ENCODE measurements at regions not wholly inside any gene's neighbourhood (a gene's known extent, or its start where the extent isn't known, plus 50 kb on each side); places are given as distances from the start of the nearest gene placed in this dataset.

DNA sequence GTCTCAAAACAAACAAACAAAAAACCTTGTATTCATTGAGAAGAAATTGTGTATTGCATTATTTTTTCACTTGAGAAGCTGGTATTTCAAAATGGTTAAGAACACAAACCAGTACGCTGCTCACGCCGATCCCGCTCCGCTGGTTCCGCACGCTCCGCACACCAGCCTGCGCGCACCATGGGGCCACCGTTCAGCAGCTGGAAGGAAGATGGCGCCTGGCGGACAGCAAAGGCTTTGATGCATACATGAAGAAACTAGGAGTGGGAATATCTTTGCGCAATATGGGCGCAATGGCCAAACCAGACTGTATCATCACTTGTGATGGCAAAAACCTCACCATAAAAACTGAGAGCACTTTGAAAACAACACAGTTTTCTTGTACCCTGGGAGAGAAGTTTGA is 75.7 kb downstream of the RBM43 start:
- DNase-seq, result no peak
- intact Hi-C loops (cut with DNase I), result no loop called here
- WGBS, 3 donors, result 94 to 98% (median 95%) methylated on average over 15 of the region's 15 CpGs

DNA sequence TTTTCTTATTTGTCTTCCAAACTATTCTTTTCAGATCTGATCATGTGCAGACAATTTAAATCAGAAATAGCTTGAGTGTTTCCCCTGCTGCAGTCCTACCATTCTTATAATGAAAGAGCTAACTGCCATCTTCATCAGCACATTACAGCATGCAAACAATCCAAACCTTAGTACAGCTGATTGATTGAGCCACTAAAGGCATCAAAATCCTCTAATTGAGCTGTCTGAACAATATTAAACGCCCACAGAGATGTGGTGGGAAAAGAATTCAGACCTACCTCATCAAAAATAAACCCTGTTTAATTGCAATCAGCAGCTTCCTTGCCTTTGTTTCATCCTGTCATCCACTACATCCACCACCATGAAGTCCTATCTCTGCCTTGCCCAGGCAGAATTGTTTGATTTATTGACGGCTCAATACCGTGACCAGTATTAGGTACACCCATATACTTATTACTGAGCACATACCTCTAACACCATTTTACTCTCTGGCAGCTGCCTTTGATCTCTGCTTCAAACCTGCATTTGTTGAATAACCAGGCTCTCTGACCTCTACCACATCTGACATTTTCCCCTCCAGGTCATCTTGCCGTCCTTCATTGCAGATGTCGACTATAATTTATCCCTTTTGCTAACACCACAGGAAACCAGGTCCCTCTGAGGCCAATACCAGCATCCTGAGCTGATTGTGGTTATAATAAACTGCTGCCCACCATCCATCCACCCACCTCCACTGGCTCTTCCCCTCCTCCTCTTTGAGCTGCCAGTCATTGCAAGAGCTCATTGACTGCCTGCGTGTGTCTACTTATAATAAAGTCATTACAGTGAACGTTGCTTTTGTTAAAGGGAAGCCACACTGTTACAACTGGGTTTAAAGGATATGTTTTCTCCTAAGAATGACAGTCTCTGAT is 78.5 kb downstream of the RBM43 start:
- TF ChIP-seq, protein P1, sequence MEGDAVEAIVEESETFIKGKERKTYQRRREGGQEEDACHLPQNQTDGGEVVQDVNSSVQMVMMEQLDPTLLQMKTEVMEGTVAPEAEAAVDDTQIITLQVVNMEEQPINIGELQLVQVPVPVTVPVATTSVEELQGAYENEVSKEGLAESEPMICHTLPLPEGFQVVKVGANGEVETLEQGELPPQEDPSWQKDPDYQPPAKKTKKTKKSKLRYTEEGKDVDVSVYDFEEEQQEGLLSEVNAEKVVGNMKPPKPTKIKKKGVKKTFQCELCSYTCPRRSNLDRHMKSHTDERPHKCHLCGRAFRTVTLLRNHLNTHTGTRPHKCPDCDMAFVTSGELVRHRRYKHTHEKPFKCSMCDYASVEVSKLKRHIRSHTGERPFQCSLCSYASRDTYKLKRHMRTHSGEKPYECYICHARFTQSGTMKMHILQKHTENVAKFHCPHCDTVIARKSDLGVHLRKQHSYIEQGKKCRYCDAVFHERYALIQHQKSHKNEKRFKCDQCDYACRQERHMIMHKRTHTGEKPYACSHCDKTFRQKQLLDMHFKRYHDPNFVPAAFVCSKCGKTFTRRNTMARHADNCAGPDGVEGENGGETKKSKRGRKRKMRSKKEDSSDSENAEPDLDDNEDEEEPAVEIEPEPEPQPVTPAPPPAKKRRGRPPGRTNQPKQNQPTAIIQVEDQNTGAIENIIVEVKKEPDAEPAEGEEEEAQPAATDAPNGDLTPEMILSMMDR (IDR thresholded peaks at IDR 0.05), result no peak
- no peaks in the 10 kb centered on the region for H3K9me3 ChIP-seq
- no peaks in the 10 kb centered on the region for H3K27me3 ChIP-seq (ENCODE audit: insufficient read depth in 3 of 3, low read length in 2 of 3)
- no peak for ATAC-seq
- H3K36me3 ChIP-seq (ENCODE audit: insufficient read depth in 1 of 2, low read depth in 1 of 2), result no peaks in the 10 kb centered on the region
- H3K27ac ChIP-seq, result no peak overlapping the region
- 66 to 69% (median 67%) methylated on average over 7 of the region's 7 CpGs for WGBS, 3 donors
- DNase-seq, result no peak
- no peak overlapping the region for H3K4me3 ChIP-seq
- intact Hi-C loops (cut with DNase I), result no loop called here
- H3K4me1 ChIP-seq, result no peaks in the 10 kb centered on the region

More for the DNA sequence above, 75.7 kb downstream of the RBM43 start:
- Histone ChIP-seq H3K27me3 (ENCODE audit: insufficient read depth in 3 of 3, low read length in 2 of 3) (no peaks in the 10 kb centered on the region), H3K9me3 (no peaks in the 10 kb centered on the region), H3K4me3 (no peak overlapping the region), H3K4me1 (no peaks in the 10 kb centered on the region), H3K27ac (no peak overlapping the region), H3K36me3 (ENCODE audit: insufficient read depth in 1 of 2, low read depth in 1 of 2) (no peaks in the 10 kb centered on the region)
- no peak for ATAC-seq
- TF ChIP-seq, protein P1 (IDR thresholded peaks at IDR 0.05), result no peak

DNA sequence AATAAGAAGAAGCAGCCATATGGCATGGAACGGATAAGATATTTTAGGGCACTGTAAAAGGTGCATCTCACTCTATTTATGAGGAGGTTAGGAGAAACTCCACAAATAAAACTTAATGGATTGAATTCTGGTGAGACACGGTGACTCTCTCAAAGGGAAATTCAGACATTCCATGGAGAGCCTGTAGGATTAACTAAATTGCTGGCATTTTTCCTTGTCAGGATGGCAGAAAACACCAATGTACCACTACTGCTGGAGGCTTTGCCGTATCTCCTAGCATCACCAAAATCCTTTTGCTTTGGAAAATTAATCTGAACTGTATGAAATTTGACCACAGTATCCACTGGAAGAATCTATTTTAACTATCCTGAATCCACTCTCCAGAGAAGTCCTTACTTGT is 79.3 kb downstream of the RBM43 start:
- no peak overlapping the region for H3K27ac ChIP-seq
- no peak for DNase-seq
- H3K36me3 ChIP-seq (ENCODE audit: insufficient read depth in 1 of 2, low read depth in 1 of 2), result no peaks in the 10 kb centered on the region
- ATAC-seq, result no peak
- 33 to 42% (median 38%) methylated on average over 3 of the region's 3 CpGs for WGBS, 3 donors
- no peaks in the 10 kb centered on the region for H3K27me3 ChIP-seq (ENCODE audit: insufficient read depth in 3 of 3, low read length in 2 of 3)
- no peaks in the 10 kb centered on the region for H3K4me1 ChIP-seq
- no peak overlapping the region for H3K4me3 ChIP-seq
- TF ChIP-seq, protein P1 (IDR thresholded peaks at IDR 0.05), result no peak
- no peaks in the 10 kb centered on the region for H3K9me3 ChIP-seq
- intact Hi-C loops (cut with DNase I), result no loop called here

DNA sequence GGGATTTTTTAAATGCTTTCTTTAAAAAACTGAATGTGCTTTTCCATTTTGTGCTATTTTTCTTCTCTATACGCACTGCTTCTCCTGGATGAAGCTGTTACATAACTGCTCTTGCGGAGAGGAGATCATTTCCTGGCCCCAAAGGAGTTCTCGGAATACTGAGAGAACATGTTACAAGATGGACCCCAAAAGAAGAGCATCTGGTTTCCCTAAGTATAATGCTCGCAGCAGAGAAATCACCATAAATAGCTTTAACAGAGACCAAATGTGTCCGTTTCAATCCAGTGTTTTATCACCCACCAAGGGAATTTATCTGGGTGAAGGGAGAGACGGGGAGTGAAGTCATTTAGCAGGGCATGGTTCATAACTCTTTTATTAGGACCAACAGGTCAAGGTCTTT is 80.1 kb downstream of the RBM43 start:
- DNase-seq, result no peak
- Histone ChIP-seq H3K36me3 (ENCODE audit: insufficient read depth in 1 of 2, low read depth in 1 of 2) (no peaks in the 10 kb centered on the region), H3K4me3 (no peak overlapping the region), H3K27me3 (ENCODE audit: insufficient read depth in 3 of 3, low read length in 2 of 3) (no peaks in the 10 kb centered on the region), H3K27ac (no peak overlapping the region), H3K4me1 (no peaks in the 10 kb centered on the region), H3K9me3 (no peaks in the 10 kb centered on the region)
- intact Hi-C loops (cut with DNase I), result no loop called here
- TF ChIP-seq, protein P1 (IDR thresholded peaks at IDR 0.05), result no peak
- no peak for ATAC-seq
- 49 to 52% (median 50%) methylated on average over 6 of the region's 6 CpGs for WGBS, 3 donors
